ENCODE measurements at regions not wholly inside any gene's neighbourhood (a gene's known extent, or its start where the extent isn't known, plus 50 kb on each side); places are given as distances from the start of the nearest gene placed in this dataset.

DNA sequence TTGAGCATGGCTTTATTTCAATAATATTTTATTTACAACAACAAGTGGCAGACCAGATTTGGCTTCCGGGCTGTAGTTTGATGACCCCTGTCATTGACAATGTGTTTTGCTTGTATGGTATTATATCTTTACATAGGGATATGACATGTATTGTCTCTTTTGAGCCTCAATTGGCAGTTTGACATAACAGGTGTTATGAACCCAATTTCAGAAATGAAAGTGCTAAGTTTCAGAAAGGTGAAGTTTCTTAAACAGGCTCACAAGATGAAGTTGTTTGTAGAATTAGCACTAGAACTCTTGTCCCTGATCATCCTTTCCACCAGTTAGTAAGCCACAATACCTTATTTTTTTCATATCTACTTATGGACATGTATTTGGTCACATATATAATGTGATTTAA, 303.0 kb upstream of the GRIA1 start:
- no peak for TF ChIP-seq CTCF (IDR thresholded peaks at IDR 0.05; ENCODE audit: insufficient read depth, low read length, poor library complexity, severe bottlenecking)
- no peak for TF ChIP-seq EZH2phosphoT487 (conservative IDR thresholded peaks at IDR 0.05; ENCODE audit: low read length)

Measured in SU-DHL-6 (cell line).